WTC11 (cell line): ENCODE measurements at regions not wholly inside any gene's neighbourhood (a gene's known extent, or its start where the extent isn't known, plus 50 kb on each side); places are given as distances from the start of the nearest gene placed in this dataset.

Source experiments
- ATAC-seq: fragments of 200-7000 bp; cut with Tn5 transposase; 2 replicates; pipeline ENCODE4 v1.10.0; 2021; ENCODE audit warnings: mild to moderate bottlenecking, moderate library complexity
- CTCF ChIA-PET: fragments of 300-600 bp; sonication (Branson Sonifier 250); formaldehyde crosslinking; loops from one replicate; lab custom pipeline; 2021; ENCODE audit warnings: antibody characterized with exemption; lab: Charles Lee
- POLR2A ChIA-PET: fragments of 350-600 bp; sonication (Branson Sonifier 250); formaldehyde crosslinking; loops from one replicate; lab custom pipeline; 2021; ENCODE audit warnings: antibody characterized with exemption; lab: Charles Lee
- DNase-seq: peaks from one replicate; pipeline ENCODE4 v3.0.0; 2021; ENCODE audit warnings: low spot score
- H3K27ac Mint-ChIP-seq: 2 replicates; pipeline ENCODE4 v1.8.0; 2021; ENCODE audit warnings: mixed read lengths
- H3K27me3 Mint-ChIP-seq: 2 replicates; pipeline ENCODE4 v1.8.0; 2021; ENCODE audit warnings: low read depth, mild to moderate bottlenecking, moderate library complexity, mixed read lengths
- H3K36me3 Mint-ChIP-seq: 2 replicates; pipeline ENCODE4 v1.8.0; 2021; ENCODE audit warnings: mixed read lengths
- H3K4me1 Mint-ChIP-seq: 2 replicates; pipeline ENCODE4 v1.8.0; 2022; ENCODE audit warnings: mixed read lengths
- H3K4me3 Mint-ChIP-seq: 2 replicates; pipeline ENCODE4 v1.8.0; 2021; ENCODE audit warnings: mild to moderate bottlenecking, moderate library complexity, mixed read lengths
- H3K9me3 Mint-ChIP-seq: 2 replicates; pipeline ENCODE4 v1.8.0; 2021; ENCODE audit warnings: mixed read lengths
- CREM ChIP-seq: sonication (generic); formaldehyde crosslinking; IDR thresholded peaks from 2 replicates; pipeline ENCODE4 v1.8.1; 2022; ENCODE audit warnings: mild to moderate bottlenecking, missing genetic modification reagents, moderate library complexity
- ELF4 ChIP-seq: sonication (generic); formaldehyde crosslinking; IDR thresholded peaks from 2 replicates; pipeline ENCODE4 v1.8.1; 2022; ENCODE audit warnings: low read depth, mild to moderate bottlenecking, moderate library complexity, missing genetic modification reagents
- ESRRA ChIP-seq: sonication (generic); formaldehyde crosslinking; IDR thresholded peaks from 2 replicates; pipeline ENCODE4 v1.8.1; 2022; ENCODE audit warnings: mild to moderate bottlenecking, missing genetic modification reagents, borderline replicate concordance
- FOXK1 ChIP-seq: sonication (generic); formaldehyde crosslinking; IDR thresholded peaks from 2 replicates; pipeline ENCODE4 v1.8.0; 2022; ENCODE audit warnings: mild to moderate bottlenecking, moderate library complexity, missing genetic modification reagents
- IRF2 ChIP-seq: sonication (generic); formaldehyde crosslinking; IDR thresholded peaks from 2 replicates; pipeline ENCODE4 v1.8.0; 2022; ENCODE audit warnings: low read depth, missing genetic modification reagents, borderline replicate concordance
- TCF7 ChIP-seq: sonication (generic); formaldehyde crosslinking; IDR thresholded peaks from 2 replicates; pipeline ENCODE4 v1.8.0; 2022; ENCODE audit warnings: mild to moderate bottlenecking, low read depth, missing genetic modification reagents, moderate library complexity
- ZNF263 ChIP-seq: sonication (generic); formaldehyde crosslinking; IDR thresholded peaks from 2 replicates; pipeline ENCODE4 v1.8.1; 2022; ENCODE audit warnings: low read depth, mild to moderate bottlenecking, moderate library complexity, missing genetic modification reagents
- ZNF317 ChIP-seq: sonication (generic); formaldehyde crosslinking; IDR thresholded peaks from 2 replicates; pipeline ENCODE4 v1.8.1; 2023; ENCODE audit warnings: low read depth, mild to moderate bottlenecking, moderate library complexity, missing genetic modification reagents, borderline replicate concordance
- ZNF671 ChIP-seq: fragments of 250-450 bp; sonication (Bioruptor Pico); IDR thresholded peaks from 2 replicates; pipeline ENCODE4 v1.8.0; 2021; ENCODE audit warnings: mild to moderate bottlenecking
- TF ChIP-seq, protein P1 (sequence below): sonication (generic); formaldehyde crosslinking; IDR thresholded peaks from 2 replicates; pipeline ENCODE4 v1.8.0; 2022; ENCODE audit warnings: missing genetic modification reagents
- TF ChIP-seq, protein P2 (sequence below): fragments of 200-600 bp; IDR thresholded peaks from 2 replicates; pipeline ENCODE4 v1.8.0; 2022; ENCODE audit warnings: antibody characterized with exemption
- TF ChIP-seq, protein P3 (sequence below): fragments of 250-450 bp; sonication (Bioruptor Pico); IDR thresholded peaks from 2 replicates; pipeline ENCODE4 v1.9.0; 2021; ENCODE audit warnings: moderate library complexity, mild to moderate bottlenecking, inconsistent platforms, borderline replicate concordance
- TF ChIP-seq, protein P4 (sequence below): sonication (generic); formaldehyde crosslinking; IDR thresholded peaks from 2 replicates; pipeline ENCODE4 v1.8.1; 2023; ENCODE audit warnings: mild to moderate bottlenecking, missing genetic modification reagents
- TF ChIP-seq, protein P5 (sequence below): sonication (generic); formaldehyde crosslinking; IDR thresholded peaks from 2 replicates; pipeline ENCODE4 v1.8.1; 2023; ENCODE audit warnings: mild to moderate bottlenecking, missing genetic modification reagents, moderate library complexity
- TF ChIP-seq, protein P6 (sequence below): fragments of 250-450 bp; sonication (Bioruptor Pico); IDR thresholded peaks from 2 replicates; pipeline ENCODE4 v2.1.2; 2022; ENCODE audit warnings: mild to moderate bottlenecking, moderate library complexity
- TF ChIP-seq, protein P7 (sequence below): sonication (generic); formaldehyde crosslinking; IDR thresholded peaks from 2 replicates; pipeline ENCODE4 v1.8.1; 2023; ENCODE audit warnings: mild to moderate bottlenecking, missing genetic modification reagents, borderline replicate concordance

DNA sequence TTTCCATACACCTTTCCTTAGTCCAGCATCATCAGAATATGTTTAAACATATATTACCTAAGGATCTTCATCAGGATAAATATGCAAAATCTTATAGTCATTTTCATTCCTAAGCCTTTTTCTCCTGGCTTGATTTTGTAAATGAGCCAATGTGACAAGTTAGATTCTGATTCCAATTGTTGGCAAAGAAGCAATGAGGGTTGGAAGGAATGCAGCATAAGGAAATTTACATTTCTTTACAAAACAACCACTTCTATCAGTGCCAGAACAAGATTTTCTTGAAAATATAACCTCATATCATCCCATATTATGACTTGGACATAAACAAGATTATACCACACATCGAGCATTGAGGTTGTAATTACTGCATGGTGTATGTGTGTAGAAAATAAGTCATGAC, 508.1 kb downstream of the TRAM1L1 start (continued):
- TF ChIP-seq, protein P1, sequence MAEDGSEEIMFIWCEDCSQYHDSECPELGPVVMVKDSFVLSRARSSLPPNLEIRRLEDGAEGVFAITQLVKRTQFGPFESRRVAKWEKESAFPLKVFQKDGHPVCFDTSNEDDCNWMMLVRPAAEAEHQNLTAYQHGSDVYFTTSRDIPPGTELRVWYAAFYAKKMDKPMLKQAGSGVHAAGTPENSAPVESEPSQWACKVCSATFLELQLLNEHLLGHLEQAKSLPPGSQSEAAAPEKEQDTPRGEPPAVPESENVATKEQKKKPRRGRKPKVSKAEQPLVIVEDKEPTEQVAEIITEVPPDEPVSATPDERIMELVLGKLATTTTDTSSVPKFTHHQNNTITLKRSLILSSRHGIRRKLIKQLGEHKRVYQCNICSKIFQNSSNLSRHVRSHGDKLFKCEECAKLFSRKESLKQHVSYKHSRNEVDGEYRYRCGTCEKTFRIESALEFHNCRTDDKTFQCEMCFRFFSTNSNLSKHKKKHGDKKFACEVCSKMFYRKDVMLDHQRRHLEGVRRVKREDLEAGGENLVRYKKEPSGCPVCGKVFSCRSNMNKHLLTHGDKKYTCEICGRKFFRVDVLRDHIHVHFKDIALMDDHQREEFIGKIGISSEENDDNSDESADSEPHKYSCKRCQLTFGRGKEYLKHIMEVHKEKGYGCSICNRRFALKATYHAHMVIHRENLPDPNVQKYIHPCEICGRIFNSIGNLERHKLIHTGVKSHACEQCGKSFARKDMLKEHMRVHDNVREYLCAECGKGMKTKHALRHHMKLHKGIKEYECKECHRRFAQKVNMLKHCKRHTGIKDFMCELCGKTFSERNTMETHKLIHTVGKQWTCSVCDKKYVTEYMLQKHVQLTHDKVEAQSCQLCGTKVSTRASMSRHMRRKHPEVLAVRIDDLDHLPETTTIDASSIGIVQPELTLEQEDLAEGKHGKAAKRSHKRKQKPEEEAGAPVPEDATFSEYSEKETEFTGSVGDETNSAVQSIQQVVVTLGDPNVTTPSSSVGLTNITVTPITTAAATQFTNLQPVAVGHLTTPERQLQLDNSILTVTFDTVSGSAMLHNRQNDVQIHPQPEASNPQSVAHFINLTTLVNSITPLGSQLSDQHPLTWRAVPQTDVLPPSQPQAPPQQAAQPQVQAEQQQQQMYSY (CRISPR knock-in tag): no peak
- TF ChIP-seq, protein P2, sequence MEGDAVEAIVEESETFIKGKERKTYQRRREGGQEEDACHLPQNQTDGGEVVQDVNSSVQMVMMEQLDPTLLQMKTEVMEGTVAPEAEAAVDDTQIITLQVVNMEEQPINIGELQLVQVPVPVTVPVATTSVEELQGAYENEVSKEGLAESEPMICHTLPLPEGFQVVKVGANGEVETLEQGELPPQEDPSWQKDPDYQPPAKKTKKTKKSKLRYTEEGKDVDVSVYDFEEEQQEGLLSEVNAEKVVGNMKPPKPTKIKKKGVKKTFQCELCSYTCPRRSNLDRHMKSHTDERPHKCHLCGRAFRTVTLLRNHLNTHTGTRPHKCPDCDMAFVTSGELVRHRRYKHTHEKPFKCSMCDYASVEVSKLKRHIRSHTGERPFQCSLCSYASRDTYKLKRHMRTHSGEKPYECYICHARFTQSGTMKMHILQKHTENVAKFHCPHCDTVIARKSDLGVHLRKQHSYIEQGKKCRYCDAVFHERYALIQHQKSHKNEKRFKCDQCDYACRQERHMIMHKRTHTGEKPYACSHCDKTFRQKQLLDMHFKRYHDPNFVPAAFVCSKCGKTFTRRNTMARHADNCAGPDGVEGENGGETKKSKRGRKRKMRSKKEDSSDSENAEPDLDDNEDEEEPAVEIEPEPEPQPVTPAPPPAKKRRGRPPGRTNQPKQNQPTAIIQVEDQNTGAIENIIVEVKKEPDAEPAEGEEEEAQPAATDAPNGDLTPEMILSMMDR: no peak
- TF ChIP-seq ESRRA (CRISPR knock-in tag): no peak

DNA sequence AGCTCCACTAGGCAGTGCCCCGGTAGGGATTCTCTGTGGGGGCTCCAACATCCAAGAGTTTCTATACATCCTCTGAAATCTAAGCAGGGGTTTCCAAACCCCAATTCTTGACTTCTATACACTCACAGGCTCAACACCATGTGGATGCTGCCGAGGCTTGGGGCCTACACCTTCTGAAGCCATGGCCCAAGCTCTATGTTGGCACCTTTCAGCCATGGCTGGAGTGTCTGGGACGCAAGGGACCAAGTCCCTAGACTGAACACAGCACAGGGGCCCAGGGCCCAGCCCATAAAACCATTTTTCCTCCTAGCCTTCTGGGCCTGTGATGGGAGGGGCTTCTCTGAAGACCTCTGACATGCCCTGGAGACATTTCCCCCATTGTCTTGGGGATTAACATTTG, 511.8 kb downstream of the TRAM1L1 start:
- TF ChIP-seq ZNF317 (no peak), CREM (no peak), IRF2 (no peak), TCF7 (CRISPR knock-in tag) (no peak)
- TF ChIP-seq, protein P3, sequence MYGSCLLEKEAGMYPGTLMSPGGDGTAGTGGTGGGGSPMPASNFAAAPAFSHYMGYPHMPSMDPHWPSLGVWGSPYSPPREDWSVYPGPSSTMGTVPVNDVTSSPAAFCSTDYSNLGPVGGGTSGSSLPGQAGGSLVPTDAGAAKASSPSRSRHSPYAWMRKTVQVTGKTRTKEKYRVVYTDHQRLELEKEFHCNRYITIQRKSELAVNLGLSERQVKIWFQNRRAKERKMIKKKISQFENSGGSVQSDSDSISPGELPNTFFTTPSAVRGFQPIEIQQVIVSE: no peak
- TF ChIP-seq, protein P2: no peak
- TF ChIP-seq, protein P4, sequence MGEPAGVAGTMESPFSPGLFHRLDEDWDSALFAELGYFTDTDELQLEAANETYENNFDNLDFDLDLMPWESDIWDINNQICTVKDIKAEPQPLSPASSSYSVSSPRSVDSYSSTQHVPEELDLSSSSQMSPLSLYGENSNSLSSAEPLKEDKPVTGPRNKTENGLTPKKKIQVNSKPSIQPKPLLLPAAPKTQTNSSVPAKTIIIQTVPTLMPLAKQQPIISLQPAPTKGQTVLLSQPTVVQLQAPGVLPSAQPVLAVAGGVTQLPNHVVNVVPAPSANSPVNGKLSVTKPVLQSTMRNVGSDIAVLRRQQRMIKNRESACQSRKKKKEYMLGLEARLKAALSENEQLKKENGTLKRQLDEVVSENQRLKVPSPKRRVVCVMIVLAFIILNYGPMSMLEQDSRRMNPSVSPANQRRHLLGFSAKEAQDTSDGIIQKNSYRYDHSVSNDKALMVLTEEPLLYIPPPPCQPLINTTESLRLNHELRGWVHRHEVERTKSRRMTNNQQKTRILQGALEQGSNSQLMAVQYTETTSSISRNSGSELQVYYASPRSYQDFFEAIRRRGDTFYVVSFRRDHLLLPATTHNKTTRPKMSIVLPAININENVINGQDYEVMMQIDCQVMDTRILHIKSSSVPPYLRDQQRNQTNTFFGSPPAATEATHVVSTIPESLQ (CRISPR knock-in tag): no peak
- TF ChIP-seq, all 79 proteins: peak for 0
- DNase-seq (no peak), ATAC-seq (no peak)
- peaks cover 55% of the 10 kb centered on the region for H3K9me3 Mint-ChIP-seq
- 0 out of 2 replicates have a peak, but pooled peaks cover 4% of the 10 kb centered on the region for H3K27me3 Mint-ChIP-seq
- no peaks in the 10 kb centered on the region for H3K4me1 Mint-ChIP-seq
- no peak overlapping the region for H3K27ac Mint-ChIP-seq
- ChIA-PET POLR2A (no interaction called here), CTCF (no interaction called here)
- H3K4me3 Mint-ChIP-seq: no peak overlapping the region
- H3K36me3 Mint-ChIP-seq: peaks cover 21% of the 10 kb centered on the region

DNA sequence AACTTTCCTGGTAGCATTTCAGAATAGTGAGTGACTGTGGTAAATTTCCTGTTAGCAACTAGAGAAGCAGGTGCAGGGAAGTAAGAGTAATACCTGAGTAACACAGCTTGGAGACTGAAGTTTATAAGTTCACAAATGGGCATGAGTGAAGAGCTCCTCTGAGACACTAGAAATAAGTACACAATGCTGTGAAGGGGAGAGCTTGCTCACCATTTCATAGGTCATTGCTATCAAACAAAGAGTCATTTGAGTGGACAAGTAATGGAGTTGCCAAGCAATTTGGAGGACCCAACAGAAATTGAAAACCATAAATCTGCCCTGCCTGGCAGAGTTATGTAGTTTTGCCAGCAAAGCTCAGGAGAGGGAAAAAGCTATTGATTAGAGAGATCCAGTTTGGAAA, 523.6 kb downstream of the TRAM1L1 start:
- H3K4me1 Mint-ChIP-seq: no peaks in the 10 kb centered on the region
- H3K27ac Mint-ChIP-seq: no peak overlapping the region
- ChIA-PET CTCF (no interaction called here), POLR2A (no interaction called here)
- no peak for DNase-seq
- no peak overlapping the region for H3K4me3 Mint-ChIP-seq
- H3K9me3 Mint-ChIP-seq: peaks cover 25% of the 10 kb centered on the region
- no peaks in the 10 kb centered on the region for H3K27me3 Mint-ChIP-seq
- H3K36me3 Mint-ChIP-seq: peaks cover 4% of the 10 kb centered on the region
- no peak for ATAC-seq
- no peak for TF ChIP-seq ZNF671 (CRISPR knock-in tag)
- TF ChIP-seq ELF4 (CRISPR knock-in tag): no peak
- TF ChIP-seq ZNF263 (CRISPR knock-in tag): no peak
- TF ChIP-seq, protein P5, sequence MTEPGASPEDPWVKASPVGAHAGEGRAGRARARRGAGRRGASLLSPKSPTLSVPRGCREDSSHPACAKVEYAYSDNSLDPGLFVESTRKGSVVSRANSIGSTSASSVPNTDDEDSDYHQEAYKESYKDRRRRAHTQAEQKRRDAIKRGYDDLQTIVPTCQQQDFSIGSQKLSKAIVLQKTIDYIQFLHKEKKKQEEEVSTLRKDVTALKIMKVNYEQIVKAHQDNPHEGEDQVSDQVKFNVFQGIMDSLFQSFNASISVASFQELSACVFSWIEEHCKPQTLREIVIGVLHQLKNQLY (CRISPR knock-in tag): no peak
- TF ChIP-seq FOXK1 (CRISPR knock-in tag): no peak
- TF ChIP-seq TCF7 (CRISPR knock-in tag): no peak
- TF ChIP-seq, protein P6, sequence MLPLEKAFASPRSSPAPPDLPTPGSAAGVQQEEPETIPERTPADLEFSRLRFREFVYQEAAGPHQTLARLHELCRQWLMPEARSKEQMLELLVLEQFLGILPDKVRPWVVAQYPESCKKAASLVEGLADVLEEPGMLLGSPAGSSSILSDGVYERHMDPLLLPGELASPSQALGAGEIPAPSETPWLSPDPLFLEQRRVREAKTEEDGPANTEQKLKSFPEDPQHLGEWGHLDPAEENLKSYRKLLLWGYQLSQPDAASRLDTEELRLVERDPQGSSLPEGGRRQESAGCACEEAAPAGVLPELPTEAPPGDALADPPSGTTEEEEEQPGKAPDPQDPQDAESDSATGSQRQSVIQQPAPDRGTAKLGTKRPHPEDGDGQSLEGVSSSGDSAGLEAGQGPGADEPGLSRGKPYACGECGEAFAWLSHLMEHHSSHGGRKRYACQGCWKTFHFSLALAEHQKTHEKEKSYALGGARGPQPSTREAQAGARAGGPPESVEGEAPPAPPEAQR: no peak
- TF ChIP-seq, protein P7, sequence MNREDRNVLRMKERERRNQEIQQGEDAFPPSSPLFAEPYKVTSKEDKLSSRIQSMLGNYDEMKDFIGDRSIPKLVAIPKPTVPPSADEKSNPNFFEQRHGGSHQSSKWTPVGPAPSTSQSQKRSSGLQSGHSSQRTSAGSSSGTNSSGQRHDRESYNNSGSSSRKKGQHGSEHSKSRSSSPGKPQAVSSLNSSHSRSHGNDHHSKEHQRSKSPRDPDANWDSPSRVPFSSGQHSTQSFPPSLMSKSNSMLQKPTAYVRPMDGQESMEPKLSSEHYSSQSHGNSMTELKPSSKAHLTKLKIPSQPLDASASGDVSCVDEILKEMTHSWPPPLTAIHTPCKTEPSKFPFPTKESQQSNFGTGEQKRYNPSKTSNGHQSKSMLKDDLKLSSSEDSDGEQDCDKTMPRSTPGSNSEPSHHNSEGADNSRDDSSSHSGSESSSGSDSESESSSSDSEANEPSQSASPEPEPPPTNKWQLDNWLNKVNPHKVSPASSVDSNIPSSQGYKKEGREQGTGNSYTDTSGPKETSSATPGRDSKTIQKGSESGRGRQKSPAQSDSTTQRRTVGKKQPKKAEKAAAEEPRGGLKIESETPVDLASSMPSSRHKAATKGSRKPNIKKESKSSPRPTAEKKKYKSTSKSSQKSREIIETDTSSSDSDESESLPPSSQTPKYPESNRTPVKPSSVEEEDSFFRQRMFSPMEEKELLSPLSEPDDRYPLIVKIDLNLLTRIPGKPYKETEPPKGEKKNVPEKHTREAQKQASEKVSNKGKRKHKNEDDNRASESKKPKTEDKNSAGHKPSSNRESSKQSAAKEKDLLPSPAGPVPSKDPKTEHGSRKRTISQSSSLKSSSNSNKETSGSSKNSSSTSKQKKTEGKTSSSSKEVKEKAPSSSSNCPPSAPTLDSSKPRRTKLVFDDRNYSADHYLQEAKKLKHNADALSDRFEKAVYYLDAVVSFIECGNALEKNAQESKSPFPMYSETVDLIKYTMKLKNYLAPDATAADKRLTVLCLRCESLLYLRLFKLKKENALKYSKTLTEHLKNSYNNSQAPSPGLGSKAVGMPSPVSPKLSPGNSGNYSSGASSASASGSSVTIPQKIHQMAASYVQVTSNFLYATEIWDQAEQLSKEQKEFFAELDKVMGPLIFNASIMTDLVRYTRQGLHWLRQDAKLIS (CRISPR knock-in tag): no peak
